Osteoblast (primary cell): ENCODE measurements at regions not wholly inside any gene's neighbourhood (a gene's known extent, or its start where the extent isn't known, plus 50 kb on each side); places are given as distances from the start of the nearest gene placed in this dataset.
"Not testable (repeated sequence)": the region's sequence is repeated elsewhere in the genome, so short reads cannot be mapped to it uniquely, and the experiment has no call there.

Source experiments
- DNase-seq: peaks from one replicate; pipeline ENCODE4 v3.0.0; 2011; ENCODE audit warnings: low spot score, mixed read lengths; ENCODE audit not compliant: insufficient read length; ENCODE audit errors: missing footprints
- H2AFZ ChIP-seq: 2 replicates; pipeline ENCODE4 v1.6.0; 2011; ENCODE audit warnings: mild to moderate bottlenecking, low read length
- H3K27ac ChIP-seq: 2 replicates; pipeline ENCODE4 v1.5.1; 2011; ENCODE audit warnings: mild to moderate bottlenecking, low read depth, low read length, moderate library complexity
- H3K27me3 ChIP-seq: 2 replicates; pipeline ENCODE4 v1.6.0; 2012; ENCODE audit warnings: mild to moderate bottlenecking, control low read depth, inconsistent platforms, low read length, moderate library complexity; ENCODE audit not compliant: insufficient read depth
- H3K36me3 ChIP-seq: 2 replicates; pipeline ENCODE4 v1.5.1; 2011; ENCODE audit warnings: mild to moderate bottlenecking, low read length, control low read depth, moderate library complexity; ENCODE audit not compliant: insufficient read depth
- H3K4me1 ChIP-seq: 2 replicates; pipeline ENCODE4 v1.5.1; 2011; ENCODE audit warnings: mild to moderate bottlenecking, low read length, control low read depth, moderate library complexity; ENCODE audit not compliant: insufficient read depth
- H3K4me2 ChIP-seq: 2 replicates; pipeline ENCODE4 v1.6.0; 2011; ENCODE audit warnings: mild to moderate bottlenecking, low read length; ENCODE audit not compliant: insufficient read depth
- H3K4me3 ChIP-seq: fragments of 200-600 bp; sonication (generic); 3 replicates; pipeline ENCODE4 v1.5.1; 2012; ENCODE audit warnings: mild to moderate bottlenecking, low read length, inconsistent platforms; ENCODE audit not compliant: insufficient read depth
- H3K79me2 ChIP-seq: 2 replicates; pipeline ENCODE4 v1.6.0; 2012; ENCODE audit warnings: mild to moderate bottlenecking, low read length, control low read depth, inconsistent platforms; ENCODE audit not compliant: insufficient read depth
- H3K9me3 ChIP-seq: 2 replicates; pipeline ENCODE4 v1.5.1; 2011; ENCODE audit warnings: low read depth, low read length, control low read depth
- H4K20me1 ChIP-seq: 2 replicates; pipeline ENCODE4 v1.6.0; 2012; ENCODE audit warnings: mild to moderate bottlenecking, low read length, control low read depth; ENCODE audit not compliant: insufficient read depth
- TF ChIP-seq, protein P1 (sequence below): IDR thresholded peaks from 2 replicates; pipeline ENCODE4 v1.5.1; 2011; ENCODE audit warnings: mild to moderate bottlenecking, low read depth, low read length, moderate library complexity; ENCODE audit errors: extremely low read depth

DNA sequence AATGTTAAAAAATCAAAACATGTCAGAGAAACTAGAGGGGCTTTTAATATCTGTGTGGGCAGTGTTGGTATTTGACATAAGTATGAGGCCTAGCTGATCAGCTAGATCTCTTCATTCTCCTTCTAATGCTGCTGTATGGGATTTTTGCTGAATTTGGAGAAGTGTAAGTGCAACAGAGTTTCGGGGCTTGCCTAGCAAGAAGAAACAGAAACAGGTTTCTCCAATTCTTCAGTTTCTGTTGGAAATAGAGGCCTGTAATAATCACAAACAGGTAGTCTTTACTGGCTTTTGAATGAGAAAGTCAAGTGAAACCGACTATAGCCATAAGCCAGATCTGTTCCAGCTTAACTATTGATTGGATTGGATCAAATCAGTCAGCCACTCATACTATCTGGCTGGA lies 96.4 kb upstream of the PCLO start:
- Histone ChIP-seq H3K27ac (no peak overlapping the region), H3K4me3 (no peak overlapping the region), H3K79me2 (no peaks in the 10 kb centered on the region), H3K4me1 (no peaks in the 10 kb centered on the region), H3K4me2 (no peak overlapping the region), H2AFZ (no peak overlapping the region), H3K9me3 (peaks cover 2% of the 10 kb centered on the region), H3K36me3 (no peaks in the 10 kb centered on the region), H4K20me1 (no peaks in the 10 kb centered on the region), H3K27me3 (no peaks in the 10 kb centered on the region)
- TF ChIP-seq, protein P1, sequence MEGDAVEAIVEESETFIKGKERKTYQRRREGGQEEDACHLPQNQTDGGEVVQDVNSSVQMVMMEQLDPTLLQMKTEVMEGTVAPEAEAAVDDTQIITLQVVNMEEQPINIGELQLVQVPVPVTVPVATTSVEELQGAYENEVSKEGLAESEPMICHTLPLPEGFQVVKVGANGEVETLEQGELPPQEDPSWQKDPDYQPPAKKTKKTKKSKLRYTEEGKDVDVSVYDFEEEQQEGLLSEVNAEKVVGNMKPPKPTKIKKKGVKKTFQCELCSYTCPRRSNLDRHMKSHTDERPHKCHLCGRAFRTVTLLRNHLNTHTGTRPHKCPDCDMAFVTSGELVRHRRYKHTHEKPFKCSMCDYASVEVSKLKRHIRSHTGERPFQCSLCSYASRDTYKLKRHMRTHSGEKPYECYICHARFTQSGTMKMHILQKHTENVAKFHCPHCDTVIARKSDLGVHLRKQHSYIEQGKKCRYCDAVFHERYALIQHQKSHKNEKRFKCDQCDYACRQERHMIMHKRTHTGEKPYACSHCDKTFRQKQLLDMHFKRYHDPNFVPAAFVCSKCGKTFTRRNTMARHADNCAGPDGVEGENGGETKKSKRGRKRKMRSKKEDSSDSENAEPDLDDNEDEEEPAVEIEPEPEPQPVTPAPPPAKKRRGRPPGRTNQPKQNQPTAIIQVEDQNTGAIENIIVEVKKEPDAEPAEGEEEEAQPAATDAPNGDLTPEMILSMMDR: no peak
- no peak for DNase-seq

GRCh38 chr7:83248000-83248399 lies 85.3 kb upstream of the PCLO start:
- no peak overlapping the region for H3K27ac ChIP-seq
- H3K4me2 ChIP-seq: no peak overlapping the region
- no peak overlapping the region for H2AFZ ChIP-seq
- DNase-seq: no peak
- no peak overlapping the region for H3K4me3 ChIP-seq
- H3K79me2 ChIP-seq: no peaks in the 10 kb centered on the region
- H3K9me3 ChIP-seq: no peaks in the 10 kb centered on the region
- no peaks in the 10 kb centered on the region for H3K27me3 ChIP-seq
- no peaks in the 10 kb centered on the region for H3K4me1 ChIP-seq
- H3K36me3 ChIP-seq: no peaks in the 10 kb centered on the region
- H4K20me1 ChIP-seq: no peaks in the 10 kb centered on the region
- TF ChIP-seq, protein P1: no peak

GRCh38 chr7:83219231-83219630 lies 56.5 kb upstream of the PCLO start:
- not testable (repeated sequence) for H4K20me1 ChIP-seq, DNase-seq, H3K4me2 ChIP-seq, H3K4me1 ChIP-seq, H3K27ac ChIP-seq, H3K9me3 ChIP-seq, H3K27me3 ChIP-seq, H2AFZ ChIP-seq, H3K79me2 ChIP-seq, H3K4me3 ChIP-seq, H3K36me3 ChIP-seq

- Histone ChIP-seq H3K27me3 (no peaks in the 10 kb centered on the region), H3K27ac (no peak overlapping the region), H3K4me1 (no peaks in the 10 kb centered on the region), H4K20me1 (no peaks in the 10 kb centered on the region), H3K4me2 (no peak overlapping the region), H3K79me2 (no peaks in the 10 kb centered on the region), H2AFZ (no peak overlapping the region), H3K4me3 (no peak overlapping the region), H3K9me3 (no peaks in the 10 kb centered on the region), H3K36me3 (no peaks in the 10 kb centered on the region)
- TF ChIP-seq, protein P1: no peak
- DNase-seq: no peak
Observed at GRCh38 chr7:83212883-83213282, 50.2 kb upstream of the PCLO start.
